NCI-H2029 treated with DMSO at 0.1 percent for 48 hours (cell line): ENCODE measurements at regions not wholly inside any gene's neighbourhood (a gene's known extent, or its start where the extent isn't known, plus 50 kb on each side); places are given as distances from the start of the nearest gene placed in this dataset.

ENCODE experiments used
- DNase-seq: peaks from one replicate; lab custom pipeline; 2025; lab: John Stamatoyannopoulos, UW

DNA sequence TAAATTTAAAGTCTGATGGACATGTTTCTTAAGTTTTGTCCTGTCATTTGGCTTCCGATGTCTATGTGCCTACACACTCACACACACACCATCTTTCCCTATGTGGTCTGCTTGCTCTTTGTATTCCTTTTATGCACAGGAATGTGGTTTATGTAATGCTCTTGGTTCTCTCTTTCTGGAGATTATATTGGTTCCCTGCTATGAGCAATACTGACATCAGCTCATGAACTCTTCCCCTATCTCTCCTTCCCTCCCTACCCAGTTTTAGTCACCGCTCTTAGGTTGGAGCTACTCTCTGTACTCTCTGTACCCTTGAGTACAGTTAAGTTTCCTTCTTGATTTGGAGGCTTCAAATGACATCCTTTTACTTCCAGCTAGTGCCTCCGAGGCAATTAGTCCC is 77.9 kb upstream of the MVB12B start:
- no peak for DNase-seq

DNA sequence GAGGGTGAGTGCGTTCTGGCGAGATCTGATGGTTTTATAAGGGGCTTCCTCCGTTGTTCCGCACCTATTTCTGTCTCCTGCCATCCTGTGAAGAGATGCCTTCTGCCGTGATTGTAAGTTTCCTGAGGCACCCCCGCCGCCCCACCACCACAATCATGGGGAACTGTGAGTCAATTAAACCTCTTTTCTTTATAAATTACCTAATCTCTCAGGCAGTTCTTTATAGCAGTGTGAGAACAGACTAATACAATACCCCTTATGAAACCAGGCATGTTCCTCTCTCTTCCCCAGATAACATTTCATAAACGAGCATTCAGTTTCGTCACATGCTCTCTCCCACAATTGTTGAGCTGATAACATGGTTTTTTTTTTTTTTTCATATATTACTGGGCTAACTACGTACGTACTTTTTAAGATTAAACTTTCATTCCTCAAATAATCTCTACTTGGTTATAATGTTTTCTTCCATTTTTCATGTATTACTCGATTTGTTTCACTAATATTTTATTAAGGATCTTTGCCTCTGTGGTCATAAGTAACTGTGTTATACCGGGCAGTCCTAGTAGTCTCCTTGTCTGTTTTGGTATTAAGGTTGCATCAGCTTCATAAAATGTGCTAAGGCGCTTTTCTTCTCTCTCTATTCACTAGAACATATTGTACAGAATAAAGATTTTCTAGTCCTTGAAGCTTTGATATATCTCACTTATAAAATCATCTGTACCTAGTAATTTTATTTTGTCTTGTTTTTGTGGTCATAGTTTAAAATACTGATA is 64.9 kb upstream of the MVB12B start:
- DNase-seq: no peak

DNA sequence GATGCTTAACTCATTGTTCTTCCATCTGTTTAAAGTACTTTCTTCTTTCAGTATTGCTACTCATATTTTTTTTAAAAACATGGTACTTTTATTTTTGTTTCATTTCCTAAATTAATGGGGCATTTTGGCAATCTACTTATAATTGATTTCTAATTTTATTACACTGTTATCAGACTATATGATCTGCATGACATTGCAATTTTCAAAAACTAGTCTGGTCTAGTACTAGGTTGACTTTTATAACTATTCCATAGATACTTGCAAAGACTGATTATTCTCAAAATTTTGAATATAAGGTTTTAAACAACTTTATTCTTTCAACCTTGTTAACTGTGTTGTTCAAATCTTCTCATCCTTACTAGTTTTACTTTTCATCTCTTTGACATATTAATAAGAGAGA is 63.9 kb upstream of the MVB12B start:
- no peak for DNase-seq

DNA sequence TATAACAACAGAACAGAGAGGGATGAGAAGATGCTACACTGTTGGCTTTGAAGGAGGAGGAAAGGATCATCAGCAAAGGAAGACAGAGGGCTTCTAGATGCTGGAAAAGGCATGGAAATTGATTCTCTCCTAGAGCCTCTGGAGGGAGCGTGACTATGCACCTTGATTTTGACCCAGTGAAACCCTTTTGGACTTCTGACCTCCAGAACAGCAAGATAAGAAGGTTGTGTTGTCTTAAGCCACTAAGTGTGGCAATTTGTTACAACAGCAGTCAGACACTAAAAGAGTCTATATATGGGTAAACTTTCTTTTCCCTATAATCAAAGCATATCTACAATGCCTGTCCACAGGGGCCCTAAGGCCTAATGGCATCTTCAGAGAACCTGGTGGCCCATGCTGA is 56.1 kb upstream of the MVB12B start:
- no peak for DNase-seq

DNA sequence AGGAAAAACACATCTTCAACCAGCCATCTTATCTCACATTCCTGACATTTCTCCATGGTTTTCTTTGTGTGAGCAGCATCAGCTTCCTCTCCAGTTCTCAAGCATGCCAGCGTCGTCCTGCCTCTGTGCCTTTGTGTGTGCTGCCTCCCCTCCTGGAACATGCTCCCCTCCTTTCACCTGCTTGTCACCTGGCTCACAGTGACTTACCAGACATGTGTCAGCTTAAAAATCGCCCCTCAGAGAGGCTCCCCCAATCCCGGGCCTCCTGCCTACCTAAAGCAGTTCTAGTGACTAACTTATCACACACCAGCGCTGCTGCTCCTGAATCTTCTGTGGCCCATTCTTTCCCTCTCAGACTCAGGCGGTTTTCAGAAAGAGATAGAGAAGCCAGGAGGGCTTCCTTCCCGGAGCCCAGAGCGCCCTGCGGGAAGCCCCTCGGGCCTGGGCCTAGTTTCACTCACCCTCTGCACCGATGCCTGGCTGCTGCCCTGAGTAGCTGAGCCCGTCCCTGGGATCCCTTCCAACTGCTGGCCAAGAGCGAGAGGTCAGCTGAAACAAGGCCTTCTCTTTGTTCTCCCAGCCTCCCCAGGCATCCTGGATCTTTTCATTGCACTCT is 51.1 kb upstream of the MVB12B start:
- no peak for DNase-seq

DNA sequence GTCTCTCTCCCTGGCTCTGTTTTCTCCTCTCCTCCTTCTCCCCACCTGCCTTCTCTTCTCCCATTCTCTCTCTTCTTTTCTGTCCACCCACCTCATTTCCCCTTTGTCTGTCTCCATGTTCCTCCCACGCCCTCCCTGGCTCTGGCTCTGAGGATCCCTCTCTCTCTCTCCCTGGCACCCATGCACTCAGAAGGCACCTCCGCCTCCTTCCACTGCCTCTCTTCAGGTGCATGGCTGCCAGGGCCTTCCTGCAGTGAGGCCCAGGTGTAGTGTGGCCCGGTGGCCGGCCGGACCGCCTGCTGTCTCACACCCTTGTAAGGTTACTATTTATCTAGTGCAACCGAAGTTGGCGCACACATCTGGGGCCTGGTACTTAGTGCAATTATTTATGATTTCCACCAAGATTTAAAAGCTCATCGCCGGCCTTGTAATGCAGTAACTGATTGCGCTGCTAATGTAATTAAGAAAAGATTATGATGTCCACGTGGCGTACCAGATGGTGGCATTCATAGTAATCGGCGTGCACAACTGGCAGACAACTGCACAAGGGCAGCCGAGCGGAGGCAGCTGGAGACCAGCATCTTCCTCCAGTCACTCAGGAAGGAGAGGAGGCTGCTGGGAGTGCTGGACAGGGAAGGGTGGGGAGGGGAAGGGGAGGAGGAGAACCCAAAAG is 50.4 kb upstream of the MVB12B start:
- no peak for DNase-seq
